ENCODE measurements at regions not wholly inside any gene's neighbourhood (a gene's known extent, or its start where the extent isn't known, plus 50 kb on each side); places are given as distances from the start of the nearest gene placed in this dataset.

DNA sequence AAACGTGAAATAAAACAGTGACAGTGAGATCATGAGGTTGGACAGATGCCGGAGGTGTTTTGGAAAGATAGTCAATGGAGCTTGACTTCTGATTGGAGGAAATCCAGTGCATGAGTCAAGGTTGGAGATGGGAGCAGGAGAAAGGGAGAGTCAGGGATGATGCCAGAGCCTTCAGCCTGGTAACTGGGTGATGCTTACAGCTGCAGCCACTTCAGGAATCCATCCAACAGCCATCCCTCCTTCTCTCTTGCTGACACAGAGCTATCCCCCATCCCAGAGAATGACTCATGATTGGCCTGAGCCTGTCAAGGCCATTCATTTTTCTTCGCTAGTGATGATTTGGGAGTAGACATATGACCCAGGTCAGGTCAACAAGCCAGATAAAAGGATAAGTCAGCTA is 112.8 kb downstream of the SAMD5 start:
- no peak for DNase-seq

DNA sequence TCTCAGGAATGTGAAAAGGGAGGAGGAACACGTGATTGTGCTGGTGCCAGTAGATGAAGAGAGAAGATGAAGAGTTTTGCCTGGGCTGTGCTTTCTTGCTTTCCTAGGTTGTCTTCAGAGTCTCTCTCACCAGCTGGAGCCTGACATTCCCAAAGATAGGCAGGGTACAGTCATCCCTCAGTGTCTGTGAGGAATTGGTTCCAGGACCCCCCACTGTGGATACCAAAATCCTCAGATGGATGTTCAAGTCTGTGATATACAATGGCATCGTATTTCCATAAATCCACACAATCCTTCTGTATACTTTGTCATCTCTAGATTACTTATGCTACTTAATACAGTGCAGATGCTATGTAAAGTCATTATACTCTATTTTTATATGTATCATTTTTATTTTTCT is 113.5 kb downstream of the SAMD5 start:
- no peak for DNase-seq

DNA sequence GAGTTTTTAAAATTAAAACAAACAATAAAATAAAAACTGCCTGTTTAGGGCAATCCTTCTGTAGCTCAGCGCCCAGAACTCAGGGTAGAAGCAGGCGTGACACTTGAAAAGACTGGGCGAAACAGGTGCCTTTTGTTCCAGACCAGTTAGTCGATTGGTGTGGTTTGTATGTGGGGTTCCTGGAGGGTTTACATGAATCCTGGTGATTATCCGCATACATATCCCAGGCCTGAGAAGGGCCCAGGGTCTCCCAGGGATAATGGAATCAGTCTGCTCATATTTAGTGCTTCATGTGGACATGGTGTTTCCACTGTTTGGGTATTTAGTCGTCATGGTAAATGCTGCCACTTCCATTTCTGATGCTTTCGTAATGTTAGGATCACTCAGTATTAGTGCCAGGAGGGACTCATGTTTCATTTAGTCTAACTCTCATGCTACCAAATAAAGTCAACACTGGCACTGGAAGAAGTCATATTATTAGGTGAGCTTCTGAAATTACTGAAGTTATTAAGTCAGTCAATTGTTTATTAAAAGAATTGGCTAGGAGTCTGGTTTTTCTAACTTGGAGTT is 116.5 kb downstream of the SAMD5 start:
- DNase-seq, result no peak

DNA sequence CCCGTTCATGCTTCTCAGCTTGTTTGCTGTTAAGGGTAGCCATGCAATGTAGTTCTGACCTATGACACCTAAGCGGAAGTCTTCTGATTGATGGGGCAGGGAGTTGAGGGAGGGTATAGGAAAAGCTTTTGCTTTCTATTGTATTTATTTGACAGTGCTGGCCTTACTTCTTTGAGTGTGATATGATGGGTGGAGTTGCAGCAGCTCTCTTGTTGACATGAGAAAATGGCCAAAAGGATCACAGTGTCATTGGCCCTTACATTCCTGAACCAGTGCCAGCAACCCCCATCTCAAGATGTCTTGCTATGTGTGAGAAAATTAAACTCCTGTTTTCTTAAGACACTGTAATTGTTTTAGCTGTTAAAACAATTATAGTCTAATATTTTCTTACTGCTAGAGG is 117.5 kb downstream of the SAMD5 start:
- no peak for DNase-seq

DNA sequence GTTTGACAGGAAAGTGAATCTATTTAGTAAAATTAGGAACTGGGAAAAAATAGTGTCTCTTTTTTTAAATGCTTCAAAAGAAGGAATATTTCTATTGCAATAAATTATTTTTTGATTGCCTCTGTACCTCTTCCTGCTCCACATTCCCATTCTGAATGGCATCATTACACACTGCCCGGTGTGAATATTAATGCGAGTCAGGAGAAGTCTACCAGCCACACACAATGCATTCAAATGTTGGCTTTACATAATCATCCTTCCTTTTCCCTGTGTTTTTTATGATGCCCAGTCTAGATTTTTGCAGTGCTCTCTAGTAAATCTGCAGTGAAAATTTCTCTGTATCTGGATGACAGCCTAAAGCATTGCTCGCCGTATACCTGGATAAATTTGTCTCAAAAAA is 118.9 kb downstream of the SAMD5 start:
- DNase-seq, result no peak

DNA sequence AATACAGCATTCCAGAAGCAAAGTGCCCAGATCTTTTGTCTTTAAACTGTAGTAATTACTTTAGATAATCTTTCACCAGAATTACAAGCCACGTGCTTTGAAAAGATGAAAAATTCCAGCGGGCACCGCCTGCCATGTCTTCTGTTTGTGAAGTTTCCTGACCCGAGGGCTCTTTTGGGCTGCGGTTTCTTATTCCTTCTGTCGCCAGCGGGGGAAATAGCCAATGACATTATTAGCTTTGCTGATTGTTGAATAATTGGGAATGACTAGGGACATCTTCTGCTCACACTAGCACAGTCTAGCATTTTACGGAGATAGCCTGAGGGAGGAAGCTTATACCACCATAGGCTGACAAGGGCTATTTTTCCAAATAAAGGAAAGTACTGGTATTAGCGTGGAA is 124.7 kb downstream of the SAMD5 start:
- no peak for DNase-seq

DNA sequence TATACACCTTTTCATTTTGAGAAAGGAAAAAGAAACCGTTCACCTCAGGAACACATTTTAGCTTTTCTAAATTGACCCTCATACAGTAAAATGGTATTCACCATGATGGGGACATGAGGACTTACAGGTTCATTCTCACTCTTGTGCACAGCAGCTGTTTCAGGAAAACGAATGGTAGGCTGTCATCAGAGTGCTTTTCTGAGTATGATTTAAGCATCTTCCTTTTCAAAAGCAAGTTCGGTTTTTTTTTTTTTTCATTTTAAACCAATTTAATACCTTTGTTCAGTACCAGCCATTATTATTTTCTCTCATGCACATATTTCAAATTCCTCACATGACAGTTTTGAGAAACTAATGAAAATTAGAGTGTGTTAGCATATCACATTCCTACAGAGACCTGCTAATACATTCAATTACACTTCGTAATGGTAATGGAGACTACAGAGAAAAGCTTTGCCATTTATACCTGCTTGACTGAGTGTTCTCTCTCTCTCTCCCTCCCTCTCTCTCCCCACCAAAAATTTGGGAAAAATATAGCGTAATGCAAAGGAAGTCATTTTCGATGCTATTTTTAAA is 129.2 kb downstream of the SAMD5 start:
- DNase-seq, result no peak

DNA sequence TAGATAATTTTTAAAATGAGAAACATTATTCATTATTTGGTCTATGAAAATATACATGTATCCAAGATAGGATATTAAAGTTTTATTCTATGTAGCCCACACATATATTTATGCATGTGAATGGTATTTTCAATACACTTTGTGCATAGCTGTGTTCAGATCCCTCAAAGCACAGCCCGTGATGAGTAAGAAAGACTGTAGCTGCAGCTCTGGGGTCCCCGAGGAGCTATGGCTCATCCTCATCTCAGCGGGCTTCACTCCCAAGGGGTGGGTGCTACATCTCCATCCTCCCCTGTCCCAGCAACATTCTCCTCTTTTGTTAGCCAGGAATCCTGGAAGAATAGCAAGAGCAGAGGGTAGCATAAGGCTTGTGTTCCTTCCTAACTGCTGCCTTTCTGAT is 130.8 kb downstream of the SAMD5 start:
- DNase-seq, result no peak

DNA sequence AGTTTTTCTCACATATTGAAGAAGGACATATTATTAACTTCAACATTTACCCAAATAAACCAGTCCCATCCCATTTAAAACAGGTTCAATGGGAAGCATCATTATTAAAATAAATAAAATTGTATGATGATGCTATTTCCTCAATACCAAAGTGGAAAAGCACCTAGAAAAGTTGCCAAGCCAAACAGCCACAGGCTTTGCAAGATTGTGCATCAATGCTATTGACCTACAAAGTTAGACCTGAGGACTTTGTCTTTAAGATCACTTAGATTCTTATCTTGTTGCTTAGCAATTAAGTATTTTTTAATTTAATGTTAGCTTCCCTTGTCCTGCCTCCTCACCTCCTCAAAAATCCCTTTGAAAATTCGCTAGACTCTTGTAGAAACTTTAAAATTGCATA is 132.1 kb downstream of the SAMD5 start:
- no peak for DNase-seq

DNA sequence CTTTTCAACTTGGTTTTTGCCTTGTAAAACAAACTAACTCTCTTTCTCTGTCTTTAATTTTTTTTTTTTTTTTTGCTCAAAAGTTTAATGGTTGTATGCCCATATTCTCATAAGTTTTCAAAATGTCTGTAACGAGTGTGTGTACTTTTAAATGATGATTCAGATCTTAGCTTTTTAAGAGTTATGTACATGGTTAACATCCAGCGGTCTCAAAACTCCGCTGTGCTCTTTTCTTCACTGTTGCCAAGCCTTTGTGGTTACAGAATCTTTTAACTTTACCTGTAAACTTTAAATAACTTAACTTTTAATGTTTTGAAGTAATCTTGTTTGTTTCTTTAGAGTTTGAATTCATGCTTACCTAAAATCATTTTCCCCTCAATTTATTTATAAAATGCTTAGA is 133.0 kb downstream of the SAMD5 start:
- DNase-seq, result no peak

DNA sequence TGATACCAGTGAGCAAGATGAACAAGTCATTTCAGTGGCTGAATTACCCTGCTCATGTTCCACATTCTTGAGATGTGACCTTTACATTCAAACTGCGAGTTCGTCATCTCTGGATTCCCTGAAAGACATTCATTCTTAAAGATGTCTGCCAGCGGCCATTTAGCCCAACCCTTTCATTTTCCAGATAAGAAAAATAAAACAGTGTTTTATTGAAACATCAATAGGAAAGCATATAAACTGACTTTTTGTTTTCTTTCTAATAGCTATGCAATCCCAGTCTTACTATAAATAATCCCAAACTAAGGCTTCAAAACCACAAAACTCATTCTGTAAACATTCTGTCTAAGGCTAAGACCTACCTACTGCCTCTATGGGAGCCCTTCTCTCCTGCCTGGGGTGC is 134.0 kb downstream of the SAMD5 start:
- no peak for DNase-seq

DNA sequence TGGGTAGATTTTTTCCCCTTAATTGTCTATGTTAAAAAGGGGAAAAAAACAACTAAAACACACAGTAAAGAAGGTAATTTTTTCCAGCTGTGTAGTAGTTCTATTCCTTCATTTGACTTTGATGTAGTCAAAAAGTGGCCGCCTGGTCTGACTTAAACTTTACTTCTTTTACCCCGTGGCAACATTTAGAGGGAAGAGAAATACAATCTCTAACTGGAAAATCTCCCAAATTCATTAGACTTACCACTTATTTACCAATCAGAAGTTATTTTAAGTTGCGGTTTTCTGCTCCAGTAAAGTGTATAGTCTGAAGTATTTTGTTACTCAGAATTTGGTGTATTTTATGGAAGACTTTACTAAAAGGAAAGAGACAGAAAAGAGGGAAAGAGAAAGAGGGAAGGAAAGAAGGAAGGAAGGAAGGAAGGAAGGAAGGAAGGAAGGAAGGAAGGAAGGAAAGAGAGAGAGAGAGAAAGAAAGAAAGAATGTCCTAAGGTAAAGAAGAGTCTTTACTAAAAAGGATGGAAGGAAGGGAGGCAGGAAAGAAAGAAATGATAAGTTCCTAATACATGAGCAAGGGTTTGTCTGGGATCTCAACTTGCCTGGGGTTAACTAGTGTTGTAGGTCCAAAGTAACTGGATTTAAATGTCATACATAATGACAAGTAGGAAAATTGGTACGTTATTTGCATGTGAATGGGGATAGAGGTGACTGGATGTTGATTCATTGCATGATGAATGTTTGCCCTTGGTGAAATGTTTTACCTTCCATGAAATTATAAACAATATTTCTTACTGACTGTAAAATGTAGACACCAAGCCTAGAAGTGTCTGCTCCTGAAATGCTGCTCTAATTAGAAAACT is 135.1 kb downstream of the SAMD5 start:
- DNase-seq, result no peak

DNA sequence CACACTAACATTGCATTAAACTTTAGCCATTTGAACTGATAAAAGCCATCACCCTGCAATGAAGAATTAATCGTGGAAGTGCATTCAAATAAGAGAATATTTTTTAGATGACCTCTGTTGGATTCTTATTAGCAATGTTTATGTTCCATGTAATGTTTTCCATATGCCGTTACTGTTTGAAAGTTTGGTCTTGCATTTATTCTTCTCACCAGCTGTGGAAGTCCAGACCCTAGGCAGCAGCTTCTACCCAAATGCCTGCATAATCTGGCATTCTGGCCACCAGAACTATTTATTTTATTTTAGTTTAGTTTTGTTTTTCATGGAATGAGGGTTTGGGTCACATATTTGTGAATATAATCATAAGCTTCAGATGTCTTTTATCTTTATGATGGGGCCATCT is 140.4 kb downstream of the SAMD5 start:
- DNase-seq, result no peak

DNA sequence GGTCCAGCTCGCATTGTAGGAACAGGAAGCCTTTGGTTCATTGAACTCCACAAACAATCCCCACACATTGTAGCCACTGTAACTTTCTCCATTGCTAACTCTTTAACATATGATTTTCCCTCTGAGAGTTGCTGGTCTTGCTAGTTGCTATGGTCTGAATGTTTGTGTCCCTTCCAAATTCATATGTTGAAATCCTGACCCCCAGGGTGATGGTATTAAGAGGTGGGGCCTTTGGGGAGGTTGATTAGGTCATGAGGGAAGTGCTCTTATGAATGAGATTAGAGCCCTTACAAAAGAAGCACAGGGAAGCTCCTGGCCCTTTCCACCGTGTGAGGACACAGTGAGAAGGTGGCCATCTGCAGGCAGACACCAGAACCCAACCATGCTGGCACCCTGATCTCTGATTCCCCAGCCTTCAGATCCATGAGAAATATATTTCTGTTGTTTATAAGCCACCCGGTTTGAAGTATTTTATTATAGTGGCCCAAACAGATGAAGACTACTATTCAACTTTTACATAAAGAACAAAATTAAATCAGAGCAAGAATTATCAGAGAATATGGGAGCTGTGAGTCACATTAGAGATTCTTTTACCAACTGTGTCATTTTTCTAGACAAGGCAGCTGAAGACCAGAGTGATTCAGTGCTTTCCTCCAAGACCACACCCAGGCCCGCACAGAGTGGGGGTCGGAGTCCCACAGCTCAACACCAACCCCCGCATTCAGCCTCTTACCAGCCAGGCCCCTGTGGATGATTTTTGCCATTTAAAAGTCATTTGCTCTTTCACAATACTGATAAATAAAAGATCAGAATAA is 143.0 kb downstream of the SAMD5 start:
- DNase-seq, result no peak

DNA sequence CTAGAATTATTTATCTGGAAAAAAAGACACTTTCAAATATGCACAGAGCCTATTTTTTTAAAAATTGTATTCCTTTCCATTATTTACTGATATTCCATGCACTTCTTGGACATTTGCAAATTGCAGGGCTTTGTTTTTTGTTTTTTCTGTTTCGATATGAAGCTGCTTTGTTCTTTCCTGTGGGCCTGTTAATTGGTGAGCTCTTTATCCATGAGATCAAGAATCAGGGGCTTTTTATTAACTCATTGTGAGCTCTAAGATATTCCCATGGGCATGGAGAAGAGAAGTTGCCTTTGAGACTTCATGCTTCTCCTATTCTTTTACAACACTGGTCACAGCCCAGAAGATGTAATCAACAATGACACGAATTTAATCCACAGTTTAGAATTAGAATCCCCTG is 145.1 kb downstream of the SAMD5 start:
- DNase-seq, result no peak

DNA sequence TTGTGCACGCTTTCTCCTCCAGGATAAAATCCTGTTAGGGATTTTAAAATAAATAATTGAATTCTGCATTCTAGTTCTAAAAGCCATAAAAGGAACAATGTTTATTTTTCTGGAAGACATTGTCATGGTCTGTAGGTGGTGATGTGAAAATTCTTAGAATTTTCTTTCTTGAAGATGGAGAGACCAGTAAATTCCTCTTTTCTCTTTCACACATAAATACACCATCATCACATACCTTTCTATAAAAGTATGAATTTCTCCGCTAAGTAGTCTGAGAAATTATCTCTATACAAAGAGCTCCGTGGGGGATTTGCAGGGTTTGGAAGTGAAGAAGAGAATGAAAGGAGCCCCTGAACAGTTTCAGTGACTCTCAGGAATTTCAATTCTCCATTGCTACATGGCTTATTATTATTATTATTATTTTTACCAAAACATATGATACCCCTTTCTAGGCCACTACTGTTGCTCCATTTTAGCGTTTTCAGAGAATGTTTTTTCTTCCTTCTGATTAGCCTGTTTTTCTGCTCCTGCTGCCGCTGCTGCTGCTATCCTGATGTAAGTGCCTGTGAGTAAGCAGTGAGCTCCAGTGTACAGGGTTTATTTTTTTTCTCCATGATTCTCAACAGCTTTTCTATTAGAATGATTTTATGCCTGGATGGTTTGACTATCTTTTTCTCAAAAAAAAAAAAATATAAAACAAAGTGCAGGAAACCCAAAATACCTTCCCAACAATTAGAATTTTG is 145.8 kb downstream of the SAMD5 start:
- DNase-seq, result no peak

DNA sequence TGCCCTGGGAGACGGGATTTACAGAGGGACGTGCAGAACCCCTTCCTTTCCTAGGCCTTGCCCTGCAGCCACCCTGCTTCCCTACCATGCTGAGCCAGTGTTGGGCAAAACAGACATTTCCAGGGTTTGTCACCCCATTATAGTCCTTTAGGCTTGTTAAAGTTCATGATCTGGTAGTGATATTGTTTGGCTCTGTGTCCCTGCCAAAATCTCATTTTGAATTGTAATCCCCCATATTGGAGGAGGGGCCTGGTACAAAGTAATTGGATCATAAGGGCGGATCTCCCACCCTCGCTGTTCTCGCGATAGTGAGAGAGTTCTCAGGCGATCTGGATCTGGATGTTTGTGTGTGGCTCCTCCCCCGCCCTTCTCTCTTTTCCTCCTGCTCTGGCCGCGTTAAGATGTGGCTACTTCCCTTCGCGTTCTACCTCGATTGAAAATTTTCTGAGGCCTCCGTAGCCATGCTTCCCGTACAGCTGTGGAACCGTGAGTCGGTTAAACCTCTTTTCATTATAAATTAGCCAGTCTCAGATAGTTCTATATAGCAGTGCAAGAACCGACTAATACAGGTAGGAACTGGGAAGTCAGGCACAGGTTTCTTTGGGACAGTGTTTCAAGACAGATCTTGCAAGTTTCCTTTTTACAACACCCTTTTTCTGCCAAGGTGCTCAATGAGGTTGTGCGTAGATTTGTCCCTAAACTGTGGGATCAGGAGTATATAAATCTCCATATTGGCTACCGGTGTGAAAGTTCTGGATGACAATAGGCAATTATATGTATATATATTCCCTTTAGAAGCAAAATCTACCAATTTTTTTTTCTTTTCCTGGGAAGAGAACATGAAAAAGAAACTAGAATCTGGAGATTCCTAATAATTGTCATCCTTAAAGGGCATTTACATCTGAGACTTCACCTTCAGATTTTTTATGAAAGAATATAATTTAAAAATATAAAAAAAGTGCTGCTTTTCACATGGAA is 152.1 kb downstream of the SAMD5 start:
- DNase-seq, result no peak

DNA sequence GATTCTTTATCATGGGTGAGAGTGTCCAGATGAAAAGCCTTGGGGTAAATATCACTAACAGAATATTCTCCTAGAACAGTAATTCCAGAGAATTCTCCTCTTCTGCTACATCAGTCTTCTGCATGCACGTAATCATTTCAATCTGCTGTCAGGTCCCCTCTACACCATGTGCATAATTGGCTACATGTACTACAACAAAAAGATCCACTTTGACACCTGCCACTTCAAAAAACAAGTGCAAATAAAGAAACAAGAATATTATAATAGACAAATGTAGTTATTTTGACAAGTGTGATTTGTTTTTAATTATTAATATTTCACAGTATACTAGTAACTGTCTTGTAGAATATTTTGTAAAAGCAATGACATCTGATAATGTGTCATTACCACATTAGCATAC is 154.2 kb downstream of the SAMD5 start:
- DNase-seq, result no peak

DNA sequence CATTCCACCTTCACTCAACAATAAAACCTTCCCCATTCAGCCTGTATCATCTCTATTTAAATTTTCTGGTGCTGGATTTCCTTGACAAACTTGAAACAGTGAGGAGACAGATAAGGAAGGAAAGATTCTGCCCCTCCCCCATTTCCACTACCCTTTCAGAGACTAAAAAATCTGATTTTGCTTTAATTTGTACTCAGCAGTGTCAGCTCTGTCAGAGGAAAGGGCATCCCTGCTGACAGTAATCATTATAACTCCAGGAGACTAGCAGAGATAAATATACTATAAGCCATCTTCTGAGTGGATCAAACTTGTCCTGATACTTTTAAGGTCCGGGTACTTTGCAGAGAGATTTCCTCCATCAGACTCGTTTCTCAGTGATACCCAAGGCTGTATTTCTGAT is 155.6 kb downstream of the SAMD5 start:
- DNase-seq, result no peak

DNA sequence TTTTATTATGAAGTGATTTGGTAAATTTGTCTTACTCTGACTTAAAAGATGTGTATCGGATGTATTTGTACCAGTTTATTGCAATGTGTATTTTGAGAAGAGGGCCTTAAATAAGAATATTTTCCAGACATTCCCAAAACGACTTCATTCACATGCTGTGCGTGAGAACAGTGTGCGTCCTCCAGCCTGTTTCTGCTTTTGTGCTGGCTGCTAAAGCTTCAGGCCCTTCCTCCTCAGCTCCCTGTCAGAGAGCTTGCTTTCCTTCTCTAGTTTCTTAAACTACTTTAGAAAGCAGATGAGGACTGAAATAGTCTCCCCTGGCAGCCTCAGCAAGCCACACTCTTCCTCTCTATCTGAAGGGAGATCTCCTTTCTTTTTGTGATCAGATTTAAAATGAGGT is 157.8 kb downstream of the SAMD5 start:
- no peak for DNase-seq

DNA sequence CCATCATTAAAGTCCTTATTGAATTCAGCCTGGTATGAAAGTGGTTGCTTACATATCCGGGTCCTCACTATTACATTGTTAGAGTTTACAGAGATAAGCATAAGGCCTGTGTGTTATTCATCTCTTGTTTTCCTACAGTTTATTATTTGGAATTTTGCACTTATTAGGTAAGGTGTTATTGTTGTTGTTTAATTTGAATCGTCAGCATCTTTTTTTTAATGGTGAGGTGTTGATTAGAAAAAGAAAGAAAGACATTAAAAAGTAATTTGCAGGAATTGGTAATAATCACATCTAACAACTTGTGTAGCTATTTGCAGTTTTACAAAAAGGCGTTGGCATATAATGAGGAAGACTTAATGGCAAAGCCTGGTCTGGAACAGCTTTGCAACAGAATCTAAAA is 158.6 kb downstream of the SAMD5 start:
- DNase-seq, result no peak

DNA sequence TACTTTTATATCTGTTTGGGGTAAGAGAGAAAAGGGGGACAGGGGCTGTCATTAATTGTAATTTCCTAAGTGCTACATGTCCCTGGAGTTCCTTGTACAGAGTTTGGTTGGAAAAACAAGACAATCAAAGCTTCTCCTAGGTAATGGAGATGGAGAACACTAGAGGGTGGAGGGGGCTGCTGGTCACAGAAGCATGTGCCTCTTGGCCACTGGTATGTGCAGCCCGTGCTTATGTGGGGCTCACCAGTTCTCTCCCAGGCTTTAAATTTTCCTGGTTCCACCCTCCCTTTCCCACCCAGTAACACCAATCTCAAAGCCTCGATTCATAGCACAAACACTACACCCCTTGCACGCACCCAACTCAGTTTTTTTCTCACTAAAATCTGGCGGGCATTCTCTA is 165.6 kb downstream of the SAMD5 start:
- no peak for DNase-seq
